LNCaP clone FGC (cell line): ENCODE measurements at regions not wholly inside any gene's neighbourhood (a gene's known extent, or its start where the extent isn't known, plus 50 kb on each side); places are given as distances from the start of the nearest gene placed in this dataset.

ENCODE experiments used
- DNase-seq: peaks from one replicate; pipeline ENCODE4 v3.0.0-alpha.2; 2011; ENCODE audit warnings: low read depth
- H3K4me3 ChIP-seq: 2 replicates; pipeline ENCODE4 v1.5.1; 2011; ENCODE audit warnings: mild to moderate bottlenecking, low read depth, low read length, control low read depth
- CTCF ChIP-seq: IDR thresholded peaks from 2 replicates; pipeline ENCODE4 v1.5.1; 2012; ENCODE audit warnings: mild to moderate bottlenecking; ENCODE audit not compliant: control insufficient read depth, insufficient read depth; ENCODE audit errors: extremely low read depth

DNA sequence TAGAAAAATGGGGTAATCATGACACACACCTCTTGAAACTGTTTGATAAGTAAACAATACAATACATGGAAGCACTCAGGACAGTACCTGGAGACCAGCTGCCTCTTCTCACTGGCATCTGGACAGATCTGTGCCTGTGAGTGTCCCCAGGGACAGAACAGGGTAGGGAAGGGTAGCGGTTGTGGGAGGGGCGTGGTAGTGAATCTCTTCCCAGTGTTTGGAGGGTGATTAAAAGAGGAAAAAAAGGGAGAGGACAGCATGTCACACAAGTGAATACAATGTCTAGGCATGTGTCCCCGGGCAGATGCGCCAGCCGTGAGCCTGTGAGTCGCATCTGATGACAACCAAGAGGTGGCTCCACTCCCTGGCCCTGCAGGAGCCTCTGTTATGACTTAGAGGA is 138.8 kb upstream of the MSX1 start:
- no peak for DNase-seq
- H3K4me3 ChIP-seq = no peak overlapping the region

DNA sequence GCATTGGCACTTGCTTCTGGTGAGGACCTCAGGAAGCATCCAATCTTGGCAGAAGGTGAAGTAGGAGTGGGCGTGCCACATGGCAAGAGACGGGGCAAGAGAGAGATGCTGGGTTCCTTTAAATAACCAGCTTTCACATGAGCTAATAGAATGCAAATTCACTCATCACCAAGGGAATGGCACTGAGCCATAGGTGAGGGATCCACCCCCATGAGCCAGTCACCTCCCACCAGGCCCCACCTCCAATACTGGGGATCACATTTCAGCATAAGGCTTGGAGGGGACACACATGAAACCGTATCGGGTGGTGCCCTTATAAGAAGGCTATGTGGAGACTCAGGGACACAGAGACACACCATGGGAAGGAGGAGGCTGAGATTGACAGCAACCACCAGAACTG is 140.0 kb upstream of the MSX1 start:
- no peak for DNase-seq
- H3K4me3 ChIP-seq = no peak overlapping the region
- no peak for TF ChIP-seq CTCF

More for the DNA sequence above, 138.8 kb upstream of the MSX1 start:
- no peak for TF ChIP-seq CTCF

- no peak for TF ChIP-seq CTCF
- no peak for DNase-seq
- H3K4me3 ChIP-seq = no peak overlapping the region
Measured at GRCh38 chr4:4717692-4718091, 141.8 kb upstream of the MSX1 start.

- DNase-seq = no peak
- H3K4me3 ChIP-seq = no peak overlapping the region
- TF ChIP-seq CTCF = no peak
Measured at GRCh38 chr4:4714331-4714730, 145.1 kb upstream of the MSX1 start.

- DNase-seq = no peak
- TF ChIP-seq CTCF = no peak
- H3K4me3 ChIP-seq = no peak overlapping the region
Measured at GRCh38 chr4:4712800-4713528, 146.5 kb upstream of the MSX1 start.

- DNase-seq = no peak
- H3K4me3 ChIP-seq = no peak overlapping the region
- no peak for TF ChIP-seq CTCF
Measured at GRCh38 chr4:4711902-4712301, 147.6 kb upstream of the MSX1 start.

DNA sequence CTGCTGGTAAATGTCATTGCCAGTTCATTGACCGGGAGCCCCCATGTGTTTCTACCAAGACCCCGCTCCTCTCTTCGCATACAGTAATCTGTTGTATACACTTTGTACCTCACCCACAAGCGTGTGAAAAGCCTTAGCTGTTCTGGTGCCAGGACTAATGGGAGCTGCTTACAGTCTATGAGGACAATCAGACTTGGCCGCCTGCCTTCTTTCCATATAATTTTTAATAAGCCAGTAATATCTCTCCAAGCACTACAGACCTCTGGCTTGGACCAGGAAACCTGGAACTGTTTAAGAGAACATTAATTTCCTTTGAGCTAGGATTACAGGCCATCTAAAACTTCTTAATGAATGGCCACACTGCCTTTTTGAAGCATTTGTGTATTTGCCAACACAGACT is 149.7 kb upstream of the MSX1 start:
- no peak for TF ChIP-seq CTCF
- H3K4me3 ChIP-seq = no peak overlapping the region
- DNase-seq = peak; percentile 84
